ENCODE measurements at regions not wholly inside any gene's neighbourhood (a gene's known extent, or its start where the extent isn't known, plus 50 kb on each side); places are given as distances from the start of the nearest gene placed in this dataset.

- TF ChIP-seq HNRNPLL (IDR thresholded peaks at IDR 0.05; ENCODE audit: low read depth, low read length, poor library complexity, severe bottlenecking): no peak
- no peak for TF ChIP-seq MAX (IDR thresholded peaks at IDR 0.05)
- no peak for TF ChIP-seq GTF2F1 (IDR thresholded peaks at IDR 0.05; ENCODE audit: low read length)
- TF ChIP-seq SPEN (CRISPR knock-in tag; IDR thresholded peaks at IDR 0.05; ENCODE audit: low read depth): no peak
- no peak for TF ChIP-seq HDAC1 (CRISPR knock-in tag; IDR thresholded peaks at IDR 0.05)
- TF ChIP-seq ZNF891 (CRISPR knock-in tag; IDR thresholded peaks at IDR 0.05): no peak
- no peak for TF ChIP-seq KLF13 (CRISPR knock-in tag; IDR thresholded peaks at IDR 0.05)
- TF ChIP-seq ZNF33A (CRISPR knock-in tag; IDR thresholded peaks at IDR 0.05; ENCODE audit: borderline replicate concordance): no peak
- no peak for TF ChIP-seq ZSCAN5A (CRISPR knock-in tag; IDR thresholded peaks at IDR 0.05; ENCODE audit: borderline replicate concordance)
- TF ChIP-seq PHF8 (CRISPR knock-in tag; IDR thresholded peaks at IDR 0.05): no peak
- no peak for TF ChIP-seq ETV5 (CRISPR knock-in tag; IDR thresholded peaks at IDR 0.05; ENCODE audit: borderline replicate concordance)
- TF ChIP-seq TCF7L2 (IDR thresholded peaks at IDR 0.05; ENCODE audit: low read depth, low read length): no peak
These were observed 490.7 kb upstream of the SULF2 start (continued) for GRCh38 chr20:48276021-48276342.

GRCh38 chr20:48275286-48276020 lies 490.2 kb upstream of the SULF2 start:
- Histone ChIP-seq H3K27me3 (ENCODE audit: control insufficient read depth in 1 of 2, insufficient read depth in 2 of 2, low read length in 2 of 2) (no peaks in the 10 kb centered on the region), H3K27ac (ENCODE audit: extremely low read length, insufficient read depth, low read length) (no peak overlapping the region), H3K9ac (ENCODE audit: insufficient read depth, low read depth, low read length) (no peak overlapping the region), H4K20me1 (ENCODE audit: insufficient read depth, low read length) (no peaks in the 10 kb centered on the region), H3K4me1 (ENCODE audit: insufficient read depth, low read length) (no peaks in the 10 kb centered on the region), H3K36me3 (replicated peaks in 1 of 2; ENCODE audit: control insufficient read depth in 1 of 2, insufficient read depth in 2 of 2, low read length in 2 of 2) (no peaks in the 10 kb centered on the region), H2AFZ (ENCODE audit: low read length) (no peak overlapping the region), H3K9me3 (ENCODE audit: low read length) (no peaks in the 10 kb centered on the region), H3K4me2 (ENCODE audit: low read depth, low read length) (no peak overlapping the region), H3K4me3 (replicated peaks in 1 of 3; ENCODE audit: insufficient read depth in 1 of 3, low read depth in 2 of 3, low read length in 3 of 3) (no peak overlapping the region), H3K79me2 (ENCODE audit: insufficient read depth, low read length) (no peaks in the 10 kb centered on the region)
- DNase-seq (ENCODE audit: low spot score): no peak
- in situ Hi-C loops (cut with HindIII; ENCODE audit: extremely low pct_ligation_motif_present, low pct_unique_long_range_greater_than_20kb) (no loop called here), intact Hi-C loops (cut with micrococcal nuclease; ENCODE audit: unreplicated experiment) (no loop called here)
- WGBS (ENCODE audit: low lambda C conversion rate): 27% methylated on average over 6 of the region's 6 CpGs
- ATAC-seq: no peak
- CTCF ChIA-PET (ENCODE audit: low intra/inter-chr PET ratio, low total read pairs): no interaction called here
- FAIRE-seq: no peak
- POLR2A ChIA-PET: no interaction called here
- BruUV-seq (replicated peaks): no TSS peak
- TF ChIP-seq NR3C1 (CRISPR knock-in tag; IDR thresholded peaks at IDR 0.05) (no peak), TBL1XR1 (IDR thresholded peaks at IDR 0.05; ENCODE audit: borderline replicate concordance, low read length, partially characterized antibody) (no peak), GLI4 (CRISPR knock-in tag; IDR thresholded peaks at IDR 0.05; ENCODE audit: borderline replicate concordance) (no peak), ZNF460 (CRISPR knock-in tag; IDR thresholded peaks at IDR 0.05; ENCODE audit: borderline replicate concordance) (no peak), HES4 (CRISPR knock-in tag; IDR thresholded peaks at IDR 0.05; ENCODE audit: borderline replicate concordance) (no peak), GLMP (CRISPR knock-in tag; IDR thresholded peaks at IDR 0.05; ENCODE audit: borderline replicate concordance) (no peak), IKZF1 (IDR thresholded peaks at IDR 0.05) (no peak)
